OCI-LY1 (cell line): ENCODE measurements at regions not wholly inside any gene's neighbourhood (a gene's known extent, or its start where the extent isn't known, plus 50 kb on each side); places are given as distances from the start of the nearest gene placed in this dataset.

Source experiments
- H2AFZ ChIP-seq: fragments of 200-600 bp; sonication (generic), shearing (Covaris generic); 2 replicates; pipeline ENCODE4 v1.6.0; 2014; ENCODE audit warnings: antibody characterized with exemption, mild to moderate bottlenecking, low read length
- H3F3A ChIP-seq: fragments of 200-600 bp; sonication (generic), shearing (Covaris generic); 2 replicates; pipeline ENCODE4 v1.6.0; 2014; ENCODE audit warnings: mild to moderate bottlenecking, antibody characterized with exemption, low read length, moderate library complexity; ENCODE audit not compliant: insufficient read depth
- H3K27ac ChIP-seq: fragments of 200-600 bp; sonication (generic); 2 replicates; pipeline ENCODE4 v1.5.1; 2014; ENCODE audit warnings: low read length, mixed run types, mild to moderate bottlenecking, low read depth; ENCODE audit not compliant: poor library complexity, severe bottlenecking
- H3K27me3 ChIP-seq: fragments of 200-600 bp; sonication (generic); 2 replicates; pipeline ENCODE4 v1.6.0; 2014; ENCODE audit warnings: antibody characterized with exemption, mild to moderate bottlenecking, low read length, moderate library complexity; ENCODE audit not compliant: insufficient read depth
- H3K36me3 ChIP-seq: fragments of 200-600 bp; sonication (generic); 2 replicates; pipeline ENCODE4 v1.6.1; 2014; ENCODE audit warnings: mild to moderate bottlenecking, antibody characterized with exemption, low read length, moderate library complexity, mixed read lengths; ENCODE audit not compliant: insufficient read depth
- H3K4me1 ChIP-seq: fragments of 200-600 bp; sonication (generic); 2 replicates; pipeline ENCODE4 v1.5.1; 2014; ENCODE audit warnings: mild to moderate bottlenecking, low read length, moderate library complexity; ENCODE audit not compliant: insufficient read depth, severe bottlenecking
- H3K4me2 ChIP-seq: fragments of 200-600 bp; sonication (generic), shearing (Covaris generic); 2 replicates; pipeline ENCODE4 v1.6.1; 2014; ENCODE audit warnings: low read length
- H3K4me3 ChIP-seq: fragments of 200-600 bp; sonication (generic); 2 replicates; pipeline ENCODE4 v1.5.1; 2014; ENCODE audit warnings: low read length, low read depth, mild to moderate bottlenecking, mixed read lengths; ENCODE audit not compliant: poor library complexity, severe bottlenecking
- H3K79me2 ChIP-seq: fragments of 200-600 bp; shearing (Covaris generic); 2 replicates; pipeline ENCODE4 v1.6.1; 2016; ENCODE audit warnings: mixed run types, low read length, mixed read lengths; ENCODE audit not compliant: insufficient read depth
- H3K9ac ChIP-seq: fragments of 200-600 bp; sonication (generic), shearing (Covaris generic); 2 replicates; pipeline ENCODE4 v1.6.1; 2014; ENCODE audit warnings: mild to moderate bottlenecking, low read length, mixed read lengths
- H3K9me2 ChIP-seq: fragments of 200-600 bp; sonication (generic), shearing (Covaris generic); 2 replicates; pipeline ENCODE4 v1.6.1; 2014; ENCODE audit warnings: low read depth, mild to moderate bottlenecking, low read length, mixed read lengths
- H3K9me3 ChIP-seq: fragments of 200-600 bp; shearing (Covaris generic); 2 replicates; pipeline ENCODE4 v1.6.1; 2014; ENCODE audit warnings: low read length, mixed read lengths
- H4K20me1 ChIP-seq: fragments of 200-600 bp; sonication (generic), shearing (Covaris generic); 2 replicates; pipeline ENCODE4 v1.6.0; 2016; ENCODE audit warnings: mild to moderate bottlenecking, low read length; ENCODE audit not compliant: insufficient read depth
- EZH2 ChIP-seq: fragments of 200-600 bp; sonication (generic), shearing (Covaris generic); IDR thresholded peaks from 2 replicates; pipeline ENCODE4 v1.8.0; 2017; ENCODE audit warnings: borderline replicate concordance, mixed run types, mild to moderate bottlenecking, antibody characterized with exemption, low read length, moderate library complexity, mixed read lengths
- TF ChIP-seq, protein P1 (sequence below): fragments of 200-600 bp; sonication (generic), shearing (Covaris generic); IDR thresholded peaks from 2 replicates; pipeline ENCODE4 v1.5.1; 2017; ENCODE audit warnings: mild to moderate bottlenecking, antibody characterized with exemption, low read length, moderate library complexity, mixed read lengths

DNA sequence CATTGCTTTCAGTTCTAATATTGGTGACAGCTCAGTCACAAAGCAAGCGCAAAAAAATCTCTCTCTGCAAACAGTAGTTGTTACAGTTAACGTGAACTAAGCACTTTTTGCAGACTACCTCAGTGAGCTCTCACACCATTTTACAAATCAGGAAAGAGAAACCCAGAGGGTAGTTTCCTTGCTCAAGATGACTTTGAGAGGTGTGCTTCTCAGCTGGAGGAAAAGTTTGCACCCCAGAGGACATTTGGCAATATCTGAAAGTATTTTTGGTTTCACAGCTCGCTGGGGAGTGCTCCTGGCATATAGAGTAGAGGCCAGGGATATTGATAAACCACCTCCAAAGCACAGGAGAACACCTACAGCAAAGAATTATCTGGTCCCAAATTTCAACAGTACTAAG is 741.1 kb upstream of the EEF2KMT start:
- no peaks in the 10 kb centered on the region for H3K4me1 ChIP-seq
- H3K79me2 ChIP-seq, result no peaks in the 10 kb centered on the region
- no peaks in the 10 kb centered on the region for H3K9me3 ChIP-seq
- H3K9ac ChIP-seq, result no peak overlapping the region
- no peak overlapping the region for H2AFZ ChIP-seq
- H3K4me2 ChIP-seq, result no peak overlapping the region
- H4K20me1 ChIP-seq, result no peaks in the 10 kb centered on the region
- no peak overlapping the region for H3K27ac ChIP-seq
- no peaks in the 10 kb centered on the region for H3F3A ChIP-seq
- H3K36me3 ChIP-seq, result no peaks in the 10 kb centered on the region
- TF ChIP-seq, protein P1, sequence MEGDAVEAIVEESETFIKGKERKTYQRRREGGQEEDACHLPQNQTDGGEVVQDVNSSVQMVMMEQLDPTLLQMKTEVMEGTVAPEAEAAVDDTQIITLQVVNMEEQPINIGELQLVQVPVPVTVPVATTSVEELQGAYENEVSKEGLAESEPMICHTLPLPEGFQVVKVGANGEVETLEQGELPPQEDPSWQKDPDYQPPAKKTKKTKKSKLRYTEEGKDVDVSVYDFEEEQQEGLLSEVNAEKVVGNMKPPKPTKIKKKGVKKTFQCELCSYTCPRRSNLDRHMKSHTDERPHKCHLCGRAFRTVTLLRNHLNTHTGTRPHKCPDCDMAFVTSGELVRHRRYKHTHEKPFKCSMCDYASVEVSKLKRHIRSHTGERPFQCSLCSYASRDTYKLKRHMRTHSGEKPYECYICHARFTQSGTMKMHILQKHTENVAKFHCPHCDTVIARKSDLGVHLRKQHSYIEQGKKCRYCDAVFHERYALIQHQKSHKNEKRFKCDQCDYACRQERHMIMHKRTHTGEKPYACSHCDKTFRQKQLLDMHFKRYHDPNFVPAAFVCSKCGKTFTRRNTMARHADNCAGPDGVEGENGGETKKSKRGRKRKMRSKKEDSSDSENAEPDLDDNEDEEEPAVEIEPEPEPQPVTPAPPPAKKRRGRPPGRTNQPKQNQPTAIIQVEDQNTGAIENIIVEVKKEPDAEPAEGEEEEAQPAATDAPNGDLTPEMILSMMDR, result no peak
- no peak for TF ChIP-seq EZH2
- H3K27me3 ChIP-seq, result peaks cover 6% of the 10 kb centered on the region; the same call in 1 of the 2 replicates
- H3K4me3 ChIP-seq, result no peak overlapping the region
- H3K9me2 ChIP-seq, result no peaks in the 10 kb centered on the region

DNA sequence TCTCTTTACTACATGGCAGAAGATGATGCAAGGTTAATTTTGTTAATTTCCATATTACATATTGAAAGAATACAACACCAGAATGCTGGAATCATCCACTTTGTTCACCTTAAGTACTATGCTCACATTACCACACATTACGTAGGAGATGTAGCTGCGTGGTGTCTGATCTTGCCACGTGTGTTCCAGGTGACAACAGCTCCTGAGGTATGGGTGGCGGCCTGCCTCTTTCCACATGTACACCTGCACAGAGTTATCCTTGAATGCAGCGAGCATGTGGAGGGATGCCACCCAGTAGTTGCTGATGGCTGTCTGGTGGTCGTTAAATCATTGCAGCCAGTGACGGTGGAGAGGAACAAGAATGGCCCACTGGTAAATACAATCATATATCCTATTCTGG is 740.5 kb upstream of the EEF2KMT start:
- Histone ChIP-seq H3K4me1 (no peaks in the 10 kb centered on the region), H3K4me3 (no peak overlapping the region), H3K27me3 (peaks cover 6% of the 10 kb centered on the region; the same call in 1 of the 2 replicates), H3K27ac (no peak overlapping the region), H4K20me1 (no peaks in the 10 kb centered on the region), H3K9ac (no peak overlapping the region), H3K79me2 (no peaks in the 10 kb centered on the region), H3K9me2 (no peaks in the 10 kb centered on the region), H3K4me2 (no peak overlapping the region), H3K36me3 (no peaks in the 10 kb centered on the region), H3K9me3 (no peaks in the 10 kb centered on the region), H3F3A (no peaks in the 10 kb centered on the region), H2AFZ (no peak overlapping the region)
- TF ChIP-seq, protein P1, result no peak
- TF ChIP-seq EZH2, result no peak

- Histone ChIP-seq H4K20me1 (no peaks in the 10 kb centered on the region), H3K4me3 (no peak overlapping the region), H3K4me1 (no peaks in the 10 kb centered on the region), H3K27ac (no peak overlapping the region), H2AFZ (no peak overlapping the region), H3F3A (no peaks in the 10 kb centered on the region), H3K9me3 (no peaks in the 10 kb centered on the region), H3K79me2 (no peaks in the 10 kb centered on the region), H3K4me2 (no peak overlapping the region), H3K27me3 (peaks cover 6% of the 10 kb centered on the region; the same call in 1 of the 2 replicates), H3K36me3 (no peaks in the 10 kb centered on the region), H3K9ac (no peak overlapping the region), H3K9me2 (no peaks in the 10 kb centered on the region)
- TF ChIP-seq, protein P1, result no peak
- no peak for TF ChIP-seq EZH2
These were observed 739.5 kb upstream of the EEF2KMT start for GRCh38 chr16:5837007-5837670.
